HepG2 (cell line): ENCODE measurements at regions not wholly inside any gene's neighbourhood (a gene's known extent, or its start where the extent isn't known, plus 50 kb on each side); places are given as distances from the start of the nearest gene placed in this dataset.

Experiments used
- ATAC-seq: fragments of 200-7000 bp; cut with Tn5 transposase; 3 replicates; pipeline ENCODE4 v1.9.1; 2020; ENCODE audit warnings: mild to moderate bottlenecking, moderate library complexity
- BruUV-seq: library from RNA; stranded (reverse); fragments of 400-500 nt; replicated peaks from 2 replicates; lab custom pipeline; 2021; lab: Mats Ljungman, UMichigan
- CTCF ChIA-PET: fragments of 300-600 bp; formaldehyde crosslinking; extraction: SDS; loops from one replicate; lab custom pipeline; 2021; ENCODE audit warnings: low total read pairs, inconsistent platforms, low intra/inter-chr PET ratio; lab: Yijun Ruan, JAX
- POLR2A ChIA-PET: fragments of 350-600 bp; sonication (Branson Sonifier 250); formaldehyde crosslinking; loops from one replicate; lab custom pipeline; 2020; ENCODE audit warnings: antibody characterized with exemption, inconsistent platforms; lab: Yijun Ruan, JAX
- DNase-seq: peaks from one replicate; pipeline ENCODE4 v3.0.0-alpha.2; 2015; ENCODE audit warnings: low spot score
- FAIRE-seq: peaks from 3 replicates; lab custom pipeline; 2011; peaks lifted over from hg19 to GRCh38; lab: Jason Lieb, UNC
- H2AFZ ChIP-seq: one replicate; pipeline ENCODE4 v1.6.1; 2011; ENCODE audit warnings: low read length, inconsistent platforms
- H3K27ac ChIP-seq: fragments of 300-600 bp; 3 replicates; pipeline ENCODE4 v1.8.0; 2011; ENCODE audit warnings: mixed run types, mild to moderate bottlenecking, mixed read lengths, low read length, inconsistent platforms; ENCODE audit not compliant: insufficient read depth; ENCODE audit errors: extremely low read length
- H3K27me3 ChIP-seq, 2 experiments: fragments of 200-600 bp in 1 of 2; 2 replicates in 1 of 2; 3 replicates in 1 of 2; pipeline versions ENCODE4 v1.6.0 to v1.8.0; 2011; ENCODE audit warnings: low read length in 2 of 2, mild to moderate bottlenecking in 2 of 2, moderate library complexity in 2 of 2, inconsistent platforms in 1 of 2; ENCODE audit not compliant: insufficient read depth in 2 of 2, control insufficient read depth in 1 of 2
- H3K36me3 ChIP-seq, 2 experiments: fragments of 200-600 bp in 1 of 2; replicated peaks in 1 of 2; 2 replicates in 1 of 2; 3 replicates in 1 of 2; pipeline versions ENCODE4 v1.5.1 to v1.8.0; 2011; ENCODE audit warnings: low read length in 2 of 2, inconsistent platforms in 1 of 2; ENCODE audit not compliant: insufficient read depth in 2 of 2, control insufficient read depth in 1 of 2
- H3K4me1 ChIP-seq: 2 replicates; pipeline ENCODE4 v1.5.1; 2012; ENCODE audit warnings: low read length, inconsistent platforms; ENCODE audit not compliant: insufficient read depth
- H3K4me2 ChIP-seq: 2 replicates; pipeline ENCODE4 v1.6.0; 2011; ENCODE audit warnings: low read depth, low read length, inconsistent platforms
- H3K4me3 ChIP-seq, 3 experiments: fragments of 200-600 bp in 1 of 3; sonication (generic), shearing (Covaris generic) in 1 of 3; replicated peaks in 1 of 3; 2 replicates each; pipeline ENCODE4 v1.5.1; 2011 to 2016; ENCODE audit warnings: low read length in 3 of 3, inconsistent platforms in 2 of 3, low read depth in 2 of 3, mild to moderate bottlenecking in 2 of 3, control low read depth in 1 of 3, mixed read lengths in 1 of 3; ENCODE audit not compliant: insufficient read depth in 1 of 3
- H3K79me2 ChIP-seq: one replicate; pipeline ENCODE4 v1.6.1; 2011; ENCODE audit warnings: low read length, inconsistent platforms; ENCODE audit not compliant: insufficient read depth
- H3K9ac ChIP-seq: 2 replicates; pipeline ENCODE4 v1.6.0; 2011; ENCODE audit warnings: mild to moderate bottlenecking, low read depth, low read length, inconsistent platforms; ENCODE audit not compliant: insufficient read depth
- H3K9me3 ChIP-seq: 2 replicates; pipeline ENCODE4 v1.5.1; 2012; ENCODE audit warnings: mild to moderate bottlenecking, low read length
- H4K20me1 ChIP-seq: 2 replicates; pipeline ENCODE4 v1.6.0; 2011; ENCODE audit warnings: inconsistent platforms, mild to moderate bottlenecking, low read length, moderate library complexity; ENCODE audit not compliant: insufficient read depth
- CENPX ChIP-seq: sonication (generic); formaldehyde crosslinking; IDR thresholded peaks from 2 replicates; pipeline ENCODE4 v1.9.0; 2021; ENCODE audit warnings: mild to moderate bottlenecking, missing genetic modification reagents, moderate library complexity
- GZF1 ChIP-seq: sonication (generic); formaldehyde crosslinking; IDR thresholded peaks from 2 replicates; pipeline ENCODE4 v1.5.1; 2020; ENCODE audit warnings: mild to moderate bottlenecking, missing genetic modification reagents
- PAX8 ChIP-seq: sonication (generic); formaldehyde crosslinking; IDR thresholded peaks from 2 replicates; pipeline ENCODE4 v1.8.0; 2022; ENCODE audit warnings: mild to moderate bottlenecking, missing genetic modification reagents, borderline replicate concordance
- RBFOX2 ChIP-seq: fragments of 200-400 bp; formaldehyde crosslinking; IDR thresholded peaks from 2 replicates; pipeline ENCODE4 v1.6.1; 2017; ENCODE audit warnings: low read depth, mild to moderate bottlenecking, low read length
- RFX5 ChIP-seq: IDR thresholded peaks from 2 replicates; pipeline ENCODE4 v1.6.1; 2011; ENCODE audit warnings: low read depth, low read length, improper control_type of control experiment
- SNAI1 ChIP-seq: sonication (generic); formaldehyde crosslinking; IDR thresholded peaks from 2 replicates; pipeline ENCODE4 v1.5.0; 2020; ENCODE audit warnings: mild to moderate bottlenecking, missing genetic modification reagents, borderline replicate concordance
- TEAD3 ChIP-seq: optimal IDR thresholded peaks from 2 replicates; pipeline ENCODE3; 2016; ENCODE audit warnings: borderline replicate concordance
- THAP7 ChIP-seq: sonication (generic); formaldehyde crosslinking; IDR thresholded peaks from 2 replicates; pipeline ENCODE4 v1.8.1; 2023; ENCODE audit warnings: mild to moderate bottlenecking, missing genetic modification reagents
- ZBTB7A ChIP-seq: sonication (generic); formaldehyde crosslinking; IDR thresholded peaks from 2 replicates; pipeline ENCODE4 v1.8.0; 2022; ENCODE audit warnings: mild to moderate bottlenecking, missing genetic modification reagents
- ZC3H13 ChIP-seq: sonication (generic); formaldehyde crosslinking; IDR thresholded peaks from 2 replicates; pipeline ENCODE4 v1.8.1; 2023; ENCODE audit warnings: mild to moderate bottlenecking, missing genetic modification reagents, moderate library complexity
- ZNF564 ChIP-seq: sonication (generic); formaldehyde crosslinking; IDR thresholded peaks from 2 replicates; pipeline ENCODE4 v1.8.1; 2023; ENCODE audit warnings: mild to moderate bottlenecking, missing genetic modification reagents
- WGBS: methylation state at CpG from one replicate; pipeline ENCODE4 v1.1.6; 2017; ENCODE audit warnings: low lambda C conversion rate; 5-methylcytosine and 5-hydroxymethylcytosine counted together
- in situ Hi-C: cut with HindIII; loops from 2 replicates; pipeline ENCODE4 v1.10.0; 2017; ENCODE audit warnings: low pct_unique_long_range_greater_than_20kb; ENCODE audit not compliant: extremely low pct_ligation_motif_present
- intact Hi-C: fragments of 100-400 bp; cut with micrococcal nuclease; formaldehyde crosslinking; loops from one replicate; pipeline ENCODE4 v1.10.0; 2022; ENCODE audit not compliant: unreplicated experiment

- H3K4me1 ChIP-seq = no peaks in the 10 kb centered on the region
- BruUV-seq = no TSS peak
- FAIRE-seq (no peak), DNase-seq (no peak), ATAC-seq (no peak)
- H3K27ac ChIP-seq = no peak overlapping the region
- H3K9me3 ChIP-seq = no peaks in the 10 kb centered on the region
- intact Hi-C loops = no loop called here
- no peak overlapping the region for H3K4me3 ChIP-seq
- CTCF ChIA-PET = no interaction called here
- no peaks in the 10 kb centered on the region for H4K20me1 ChIP-seq
- POLR2A ChIA-PET = no interaction called here
- no peaks in the 10 kb centered on the region for H3K36me3 ChIP-seq
- no peaks in the 10 kb centered on the region for H3K27me3 ChIP-seq
- no peak overlapping the region for H3K4me2 ChIP-seq
- no peak for TF ChIP-seq RFX5
- no peak for TF ChIP-seq PAX8 (CRISPR knock-in tag)
- TF ChIP-seq ZC3H13 (CRISPR knock-in tag) = no peak
- no peak for TF ChIP-seq GZF1 (CRISPR knock-in tag)
- no peak for TF ChIP-seq CENPX
- TF ChIP-seq SNAI1 (CRISPR knock-in tag) = no peak
- no peak for TF ChIP-seq TEAD3 (CRISPR knock-in tag)
- TF ChIP-seq ZNF564 (CRISPR knock-in tag) = no peak
- no peak for TF ChIP-seq RBFOX2
- in situ Hi-C loops = no loop called here
- H3K79me2 ChIP-seq = no peaks in the 10 kb centered on the region
- no peak overlapping the region for H3K9ac ChIP-seq
- no peak overlapping the region for H2AFZ ChIP-seq
Observed at GRCh38 chr3:67077656-67078055, 79.5 kb downstream of the KBTBD8 start.

- H3K4me2 ChIP-seq = no peak overlapping the region
- no peaks in the 10 kb centered on the region for H3K9me3 ChIP-seq
- ChIA-PET CTCF (no interaction called here), POLR2A (no interaction called here)
- no peaks in the 10 kb centered on the region for H4K20me1 ChIP-seq
- TF ChIP-seq ZBTB7A = no peak
- TF ChIP-seq THAP7 = no peak
- no peak overlapping the region for H3K27ac ChIP-seq
- H3K4me1 ChIP-seq = no peaks in the 10 kb centered on the region
- H3K36me3 ChIP-seq = no peaks in the 10 kb centered on the region
- no peak for DNase-seq
- no peak overlapping the region for H3K4me3 ChIP-seq
- H3K79me2 ChIP-seq = no peaks in the 10 kb centered on the region
- in situ Hi-C loops (no loop called here), intact Hi-C loops (no loop called here)
- FAIRE-seq = no peak
- no peaks in the 10 kb centered on the region for H3K27me3 ChIP-seq
- ATAC-seq = no peak
- BruUV-seq = no TSS peak
- WGBS = 0% methylated on average over 3 of the region's 4 CpGs
- H3K9ac ChIP-seq = no peak overlapping the region
- H2AFZ ChIP-seq = no peak overlapping the region
Observed at GRCh38 chr3:67082533-67083024, 84.5 kb downstream of the KBTBD8 start.
